Endothelial cell of hepatic sinusoid (primary cell): ENCODE measurements at regions not wholly inside any gene's neighbourhood (a gene's known extent, or its start where the extent isn't known, plus 50 kb on each side); places are given as distances from the start of the nearest gene placed in this dataset.

Experiments
- in situ Hi-C: cut with HindIII; loops from 2 replicates; pipeline ENCODE4 v1.10.0; 2017; ENCODE audit warnings: low sequenced_read_pairs

- in situ Hi-C loops: no loop called here
These were observed 103.7 kb upstream of the ZNF521 start for GRCh38 chr18:25455646-25456045.

DNA sequence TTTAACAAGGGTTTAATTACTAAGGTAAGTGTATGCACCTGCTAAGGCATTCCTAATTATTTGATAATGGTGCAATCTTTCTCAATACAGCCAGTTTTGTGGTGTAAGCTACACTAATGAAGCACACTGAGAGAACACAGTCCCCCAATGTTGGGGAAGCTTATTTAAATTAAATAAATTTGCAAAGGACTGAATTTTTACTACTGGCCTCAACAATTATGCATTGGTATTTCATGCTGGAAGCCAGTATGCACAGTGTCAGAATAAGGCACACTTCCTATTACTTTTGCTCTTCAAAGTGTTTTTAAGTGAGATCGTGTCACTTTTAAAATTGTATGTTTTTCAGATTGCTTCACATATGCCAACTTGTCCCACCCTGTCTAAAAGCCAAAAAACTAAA lies 103.2 kb upstream of the ZNF521 start:
- in situ Hi-C loops: no loop called here

- in situ Hi-C loops: no loop called here
These were observed 102.8 kb upstream of the ZNF521 start for GRCh38 chr18:25454730-25455129.

DNA sequence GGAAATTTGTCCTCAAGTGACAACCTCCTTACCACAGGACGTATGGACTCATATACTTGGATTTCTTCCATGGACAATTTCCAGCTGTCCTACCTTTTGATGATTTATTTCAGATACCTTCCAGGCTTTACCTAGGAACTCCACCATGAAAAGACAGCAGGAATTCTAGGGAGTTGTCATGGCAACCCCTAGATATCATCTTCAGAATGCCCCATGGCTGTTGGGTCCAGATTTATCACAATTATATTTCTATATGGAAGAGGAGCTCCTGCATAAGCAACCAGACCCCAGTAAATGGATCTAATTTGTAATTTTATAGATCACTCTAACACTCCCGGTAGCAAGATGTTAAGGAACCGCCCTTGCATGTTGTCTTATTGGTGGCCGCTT lies 102.3 kb upstream of the ZNF521 start:
- in situ Hi-C loops: no loop called here

DNA sequence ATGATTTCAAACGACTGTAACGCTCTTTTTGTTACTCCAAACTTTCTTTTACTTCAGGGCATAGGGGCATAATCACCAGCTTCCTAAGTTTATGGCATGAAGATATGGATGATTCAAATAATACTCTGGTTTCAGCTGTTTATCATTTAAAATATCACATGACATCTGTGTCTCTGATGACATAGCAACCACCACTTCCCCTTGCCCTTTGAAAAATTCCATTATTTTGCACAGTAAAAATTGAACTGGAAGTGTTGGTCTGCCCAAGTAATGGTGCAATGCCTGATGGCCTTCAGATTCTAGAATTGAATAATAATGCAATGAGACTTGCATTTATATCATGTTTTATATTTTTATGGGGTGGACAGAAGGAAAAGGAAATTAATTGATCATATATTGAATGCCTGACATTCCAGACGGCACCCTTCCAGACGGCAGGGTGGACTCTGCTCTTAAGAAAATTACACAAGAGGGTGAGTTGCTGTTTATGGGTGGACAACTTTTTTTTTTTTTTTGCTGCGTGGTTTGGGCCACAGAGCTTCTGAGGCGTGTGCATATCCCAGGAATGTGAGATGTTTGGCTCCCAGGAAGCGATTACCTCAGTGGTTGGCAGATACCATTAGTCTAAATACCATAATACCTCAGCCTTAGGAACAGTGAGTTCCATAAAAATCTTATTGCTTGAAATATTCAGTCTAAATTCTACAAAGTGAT lies 101.7 kb upstream of the ZNF521 start:
- in situ Hi-C loops: no loop called here

- in situ Hi-C loops: no loop called here
These were observed 99.2 kb upstream of the ZNF521 start for GRCh38 chr18:25451077-25451658.

- in situ Hi-C loops: no loop called here
These were observed 97.1 kb upstream of the ZNF521 start for GRCh38 chr18:25449046-25449445.

DNA sequence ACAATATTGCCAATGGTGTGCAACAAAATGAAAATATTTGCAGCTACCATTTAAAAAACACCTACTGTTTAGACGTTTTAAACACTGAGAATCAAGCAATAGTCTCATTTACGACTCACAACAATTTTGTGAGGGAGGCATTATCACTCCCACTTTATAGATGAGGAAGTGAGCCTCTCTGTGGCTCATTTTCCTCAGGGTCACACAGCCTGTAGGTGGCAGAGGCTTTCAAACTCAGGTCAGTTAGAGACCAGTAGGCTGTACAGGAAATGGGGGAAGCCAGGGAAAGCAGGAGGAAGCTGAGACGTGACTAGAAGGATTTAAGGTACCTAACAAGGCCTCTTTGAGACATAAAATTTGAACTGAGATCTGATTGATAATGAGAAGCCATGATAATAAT lies 95.0 kb upstream of the ZNF521 start:
- in situ Hi-C loops: no loop called here

GRCh38 chr18:25445430-25445829 lies 93.5 kb upstream of the ZNF521 start:
- in situ Hi-C loops: no loop called here

- in situ Hi-C loops: no loop called here
These were observed 91.8 kb upstream of the ZNF521 start for GRCh38 chr18:25443776-25444175.

- in situ Hi-C loops: no loop called here
These were observed 83.3 kb upstream of the ZNF521 start for GRCh38 chr18:25435149-25435782.

- in situ Hi-C loops: no loop called here
These were observed 82.8 kb upstream of the ZNF521 start for GRCh38 chr18:25434745-25435144.

- in situ Hi-C loops: no loop called here
These were observed 81.6 kb upstream of the ZNF521 start for GRCh38 chr18:25433590-25433989.

- in situ Hi-C loops: no loop called here
These were observed 73.1 kb upstream of the ZNF521 start for GRCh38 chr18:25425024-25425423.

GRCh38 chr18:25423760-25424159 lies 71.8 kb upstream of the ZNF521 start:
- in situ Hi-C loops: no loop called here

DNA sequence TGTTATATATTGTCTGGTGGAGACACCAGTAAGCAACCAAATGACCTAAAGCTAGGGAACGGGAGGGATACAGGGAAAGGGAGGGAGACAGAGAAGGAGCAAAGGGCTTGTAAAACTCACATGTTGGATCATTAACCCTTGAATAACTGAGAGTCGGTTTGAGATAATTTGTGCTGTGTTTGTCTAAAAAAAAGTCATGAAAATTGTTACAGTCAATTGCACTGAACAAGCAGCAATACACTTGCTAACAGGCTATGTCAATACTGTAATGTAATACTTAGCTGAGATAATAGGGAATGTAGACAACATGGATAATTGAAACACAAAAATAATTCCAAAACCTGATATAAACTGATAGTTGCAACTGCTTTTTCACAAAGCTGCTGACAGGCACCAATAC lies 71.3 kb upstream of the ZNF521 start:
- in situ Hi-C loops: no loop called here

GRCh38 chr18:25422230-25422629 lies 70.3 kb upstream of the ZNF521 start:
- in situ Hi-C loops: no loop called here

- in situ Hi-C loops: no loop called here
These were observed 68.3 kb upstream of the ZNF521 start for GRCh38 chr18:25420077-25420825.

GRCh38 chr18:25416374-25416773 lies 64.4 kb upstream of the ZNF521 start:
- in situ Hi-C loops: no loop called here

GRCh38 chr18:25409971-25410370 lies 58.0 kb upstream of the ZNF521 start:
- in situ Hi-C loops: no loop called here

- in situ Hi-C loops: no loop called here
These were observed 56.3 kb upstream of the ZNF521 start for GRCh38 chr18:25408293-25408692.
